Smooth muscle cell (in vitro differentiated cells): ENCODE measurements at regions not wholly inside any gene's neighbourhood (a gene's known extent, or its start where the extent isn't known, plus 50 kb on each side); places are given as distances from the start of the nearest gene placed in this dataset.

Experiments
- DNase-seq: peaks from one replicate; lab custom pipeline; 2025; ENCODE audit not compliant: unreplicated experiment; lab: John Stamatoyannopoulos, UW
- H2AFZ ChIP-seq: fragments of 200-600 bp; sonication (generic); 2 replicates; pipeline ENCODE4 v1.6.0; 2016; ENCODE audit warnings: antibody characterized with exemption, low read depth, mild to moderate bottlenecking
- H3F3A ChIP-seq: fragments of 200-600 bp; sonication (generic); 2 replicates; pipeline ENCODE4 v1.6.0; 2017; ENCODE audit warnings: antibody characterized with exemption, low read depth
- H3K27ac ChIP-seq: fragments of 200-600 bp; sonication (generic); 2 replicates; pipeline ENCODE4 v1.5.1; 2016; ENCODE audit warnings: low read depth, mild to moderate bottlenecking
- H3K27me3 ChIP-seq: fragments of 200-600 bp; sonication (generic); 2 replicates; pipeline ENCODE4 v1.6.1; 2016; ENCODE audit warnings: low read depth, mild to moderate bottlenecking
- H3K36me3 ChIP-seq: fragments of 200-600 bp; sonication (generic); 2 replicates; pipeline ENCODE4 v1.5.1; 2016; ENCODE audit warnings: low read depth
- H3K4me1 ChIP-seq: fragments of 200-600 bp; sonication (generic); 2 replicates; pipeline ENCODE4 v1.5.1; 2016; ENCODE audit warnings: low read depth
- H3K4me2 ChIP-seq: fragments of 200-600 bp; sonication (generic); 2 replicates; pipeline ENCODE4 v1.6.0; 2016; ENCODE audit warnings: mild to moderate bottlenecking
- H3K4me3 ChIP-seq: fragments of 200-600 bp; sonication (generic); 2 replicates; pipeline ENCODE4 v1.5.1; 2016; ENCODE audit warnings: mild to moderate bottlenecking
- H3K79me2 ChIP-seq: fragments of 200-600 bp; sonication (generic); 2 replicates; pipeline ENCODE4 v1.6.0; 2016; ENCODE audit warnings: low read depth, mild to moderate bottlenecking
- H3K9ac ChIP-seq: fragments of 200-600 bp; sonication (generic); 2 replicates; pipeline ENCODE4 v1.6.0; 2016; ENCODE audit warnings: low read depth
- H3K9me3 ChIP-seq: fragments of 200-600 bp; sonication (generic); replicated peaks from 2 replicates; pipeline ENCODE4 v1.5.1; 2016; ENCODE audit warnings: low read depth
- H4K20me1 ChIP-seq: fragments of 200-600 bp; sonication (generic); 2 replicates; pipeline ENCODE4 v1.6.0; 2016; ENCODE audit warnings: low read depth
- WGBS: methylation state at CpG from one replicate; pipeline ENCODE4 v1.1.7; 2016; ENCODE audit warnings: low lambda C conversion rate; 5-methylcytosine and 5-hydroxymethylcytosine counted together
- TF ChIP-seq, protein P1 (sequence below): fragments of 200-600 bp; sonication (generic); IDR thresholded peaks from 2 replicates; pipeline ENCODE4 v1.5.1; 2017; ENCODE audit warnings: borderline replicate concordance, mild to moderate bottlenecking, antibody characterized with exemption; ENCODE audit not compliant: insufficient read depth, poor library complexity, severe bottlenecking

DNA sequence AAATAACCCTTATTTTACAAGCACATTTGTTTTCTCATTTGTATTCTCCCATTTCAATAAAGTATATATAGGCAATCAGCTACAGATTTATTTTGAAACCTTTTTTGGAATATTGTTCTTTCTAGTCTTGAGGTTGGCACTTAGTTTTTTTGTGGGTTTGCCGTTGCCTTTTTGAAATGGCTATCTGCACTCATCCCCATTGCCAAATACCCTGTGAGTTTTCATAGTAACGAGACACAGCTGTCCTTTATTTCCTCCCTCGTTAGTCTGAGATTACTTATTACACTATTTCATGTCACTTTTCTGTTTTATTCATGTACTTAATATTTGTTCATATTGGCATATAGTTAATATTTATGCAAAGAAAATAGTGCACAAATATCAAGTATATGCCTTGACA is 1104.0 kb downstream of the SLC6A15 start:
- H3K27ac ChIP-seq: no peak overlapping the region
- no peaks in the 10 kb centered on the region for H3K36me3 ChIP-seq
- no peak overlapping the region for H3K4me2 ChIP-seq
- TF ChIP-seq, protein P1, sequence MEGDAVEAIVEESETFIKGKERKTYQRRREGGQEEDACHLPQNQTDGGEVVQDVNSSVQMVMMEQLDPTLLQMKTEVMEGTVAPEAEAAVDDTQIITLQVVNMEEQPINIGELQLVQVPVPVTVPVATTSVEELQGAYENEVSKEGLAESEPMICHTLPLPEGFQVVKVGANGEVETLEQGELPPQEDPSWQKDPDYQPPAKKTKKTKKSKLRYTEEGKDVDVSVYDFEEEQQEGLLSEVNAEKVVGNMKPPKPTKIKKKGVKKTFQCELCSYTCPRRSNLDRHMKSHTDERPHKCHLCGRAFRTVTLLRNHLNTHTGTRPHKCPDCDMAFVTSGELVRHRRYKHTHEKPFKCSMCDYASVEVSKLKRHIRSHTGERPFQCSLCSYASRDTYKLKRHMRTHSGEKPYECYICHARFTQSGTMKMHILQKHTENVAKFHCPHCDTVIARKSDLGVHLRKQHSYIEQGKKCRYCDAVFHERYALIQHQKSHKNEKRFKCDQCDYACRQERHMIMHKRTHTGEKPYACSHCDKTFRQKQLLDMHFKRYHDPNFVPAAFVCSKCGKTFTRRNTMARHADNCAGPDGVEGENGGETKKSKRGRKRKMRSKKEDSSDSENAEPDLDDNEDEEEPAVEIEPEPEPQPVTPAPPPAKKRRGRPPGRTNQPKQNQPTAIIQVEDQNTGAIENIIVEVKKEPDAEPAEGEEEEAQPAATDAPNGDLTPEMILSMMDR: no peak
- no peaks in the 10 kb centered on the region for H3K9me3 ChIP-seq
- H3K9ac ChIP-seq: no peak overlapping the region
- WGBS: 75% methylated on average over 3 of the region's 3 CpGs
- no peak for DNase-seq
- no peak overlapping the region for H3K4me3 ChIP-seq
- H4K20me1 ChIP-seq: no peaks in the 10 kb centered on the region
- H2AFZ ChIP-seq: no peak overlapping the region
- H3K27me3 ChIP-seq: no peaks in the 10 kb centered on the region
- H3F3A ChIP-seq: no peaks in the 10 kb centered on the region
- no peaks in the 10 kb centered on the region for H3K79me2 ChIP-seq
- H3K4me1 ChIP-seq: no peaks in the 10 kb centered on the region

DNA sequence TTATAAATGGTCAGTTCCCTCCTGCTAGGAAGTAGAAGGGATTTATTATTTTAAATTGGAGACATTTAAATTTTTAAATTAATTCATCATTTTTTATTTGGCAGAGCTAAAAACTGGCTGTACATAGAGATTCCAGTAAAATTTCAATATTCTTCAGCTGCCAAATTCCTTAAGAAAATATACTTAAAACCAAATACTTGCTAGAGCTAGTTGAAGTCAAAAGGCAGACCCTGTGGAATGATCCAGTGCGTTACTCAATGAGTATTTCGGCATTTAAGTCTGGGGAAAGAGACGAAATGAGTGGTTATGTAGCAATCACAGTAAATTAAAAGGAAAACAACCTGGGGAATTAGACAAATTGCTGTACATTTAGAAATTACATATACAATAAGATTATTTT is 1104.7 kb downstream of the SLC6A15 start:
- Histone ChIP-seq H4K20me1 (no peaks in the 10 kb centered on the region), H2AFZ (no peak overlapping the region), H3K4me3 (no peak overlapping the region), H3K4me2 (no peak overlapping the region), H3K36me3 (no peaks in the 10 kb centered on the region), H3K27me3 (no peaks in the 10 kb centered on the region), H3K9ac (no peak overlapping the region), H3F3A (no peaks in the 10 kb centered on the region), H3K79me2 (no peaks in the 10 kb centered on the region), H3K4me1 (no peaks in the 10 kb centered on the region), H3K27ac (no peak overlapping the region), H3K9me3 (no peaks in the 10 kb centered on the region)
- whole genome bisulfite sequencing: 94% methylated on average over 3 of the region's 3 CpGs
- DNase-seq: no peak
- TF ChIP-seq, protein P1: no peak

DNA sequence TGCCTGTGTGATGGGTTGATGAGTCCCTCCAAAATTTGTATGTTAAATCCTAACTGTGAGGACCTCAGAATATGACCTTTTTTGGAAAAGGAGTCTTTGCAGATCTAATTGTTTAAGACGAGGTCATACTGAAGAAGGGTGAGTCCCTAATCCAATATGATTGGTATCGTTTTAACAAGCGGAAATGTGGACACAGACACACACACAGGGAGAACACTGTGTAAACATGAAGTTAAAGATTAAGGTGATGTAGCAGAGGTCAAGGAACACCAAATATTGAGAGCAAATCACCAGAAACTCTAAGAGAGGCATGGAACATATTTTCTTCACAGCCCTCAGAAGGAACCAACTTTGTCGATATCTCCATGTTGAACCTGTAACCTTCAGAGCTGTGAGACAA is 1106.7 kb downstream of the SLC6A15 start:
- H3K27me3 ChIP-seq: no peaks in the 10 kb centered on the region
- no peaks in the 10 kb centered on the region for H3K36me3 ChIP-seq
- no peak for DNase-seq
- H3F3A ChIP-seq: no peaks in the 10 kb centered on the region
- H3K4me2 ChIP-seq: no peak overlapping the region
- H3K9me3 ChIP-seq: no peaks in the 10 kb centered on the region
- no peaks in the 10 kb centered on the region for H4K20me1 ChIP-seq
- no peak overlapping the region for H2AFZ ChIP-seq
- no peak overlapping the region for H3K9ac ChIP-seq
- H3K4me3 ChIP-seq: no peak overlapping the region
- TF ChIP-seq, protein P1: no peak
- 92% methylated on average over 4 of the region's 4 CpGs for WGBS
- H3K4me1 ChIP-seq: no peaks in the 10 kb centered on the region
- H3K27ac ChIP-seq: no peak overlapping the region
- no peaks in the 10 kb centered on the region for H3K79me2 ChIP-seq

DNA sequence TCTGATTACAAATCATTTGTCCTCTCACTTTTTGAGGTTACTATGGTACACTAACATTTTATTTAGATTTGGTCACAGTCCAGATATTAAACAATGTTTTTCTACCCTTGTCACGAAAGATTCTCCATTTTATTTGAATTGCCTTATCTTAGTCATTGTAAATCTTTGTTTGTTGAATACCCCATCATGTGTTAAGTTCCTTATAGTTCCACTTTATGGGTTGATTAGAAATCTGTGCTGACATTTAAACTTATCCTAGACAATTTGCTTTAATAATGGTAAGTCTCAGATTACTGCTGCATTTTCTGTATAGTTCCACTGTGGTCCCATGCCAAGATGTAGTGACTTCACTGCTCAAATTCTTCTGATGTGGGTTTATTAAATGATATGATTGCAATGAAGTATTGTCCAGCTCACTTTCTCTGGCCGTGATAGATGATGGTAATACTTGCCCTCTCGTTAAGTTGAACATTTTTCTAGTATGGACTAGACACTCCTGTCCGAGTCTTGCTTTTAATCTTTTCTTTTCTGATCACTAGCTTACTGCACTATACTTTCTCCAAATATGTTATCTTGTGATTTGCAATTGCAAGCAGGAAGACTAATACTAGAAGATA is 1107.3 kb downstream of the SLC6A15 start:
- TF ChIP-seq, protein P1: no peak
- WGBS: 83% methylated on average over 4 of the region's 4 CpGs
- DNase-seq: no peak

More for the DNA sequence above, 1107.3 kb downstream of the SLC6A15 start:
- Histone ChIP-seq H4K20me1 (no peaks in the 10 kb centered on the region), H3K4me2 (no peak overlapping the region), H3K27me3 (no peaks in the 10 kb centered on the region), H3F3A (no peaks in the 10 kb centered on the region), H3K36me3 (no peaks in the 10 kb centered on the region), H3K79me2 (no peaks in the 10 kb centered on the region), H3K27ac (no peak overlapping the region), H2AFZ (no peak overlapping the region), H3K9me3 (no peaks in the 10 kb centered on the region), H3K9ac (no peak overlapping the region), H3K4me1 (no peaks in the 10 kb centered on the region), H3K4me3 (no peak overlapping the region)
